RCC 7860 (cell line): ENCODE measurements at regions not wholly inside any gene's neighbourhood (a gene's known extent, or its start where the extent isn't known, plus 50 kb on each side); places are given as distances from the start of the nearest gene placed in this dataset.
"Not testable (repeated sequence)": the region's sequence is repeated elsewhere in the genome, so short reads cannot be mapped to it uniquely, and the experiment has no call there.

ENCODE experiments used
- DNase-seq: peaks from one replicate; pipeline ENCODE4 v3.0.0-alpha.2; 2015; ENCODE audit warnings: low spot score
- FAIRE-seq: peaks from 2 replicates; lab custom pipeline; 2012; peaks lifted over from hg19 to GRCh38; lab: Jason Lieb, UNC

DNA sequence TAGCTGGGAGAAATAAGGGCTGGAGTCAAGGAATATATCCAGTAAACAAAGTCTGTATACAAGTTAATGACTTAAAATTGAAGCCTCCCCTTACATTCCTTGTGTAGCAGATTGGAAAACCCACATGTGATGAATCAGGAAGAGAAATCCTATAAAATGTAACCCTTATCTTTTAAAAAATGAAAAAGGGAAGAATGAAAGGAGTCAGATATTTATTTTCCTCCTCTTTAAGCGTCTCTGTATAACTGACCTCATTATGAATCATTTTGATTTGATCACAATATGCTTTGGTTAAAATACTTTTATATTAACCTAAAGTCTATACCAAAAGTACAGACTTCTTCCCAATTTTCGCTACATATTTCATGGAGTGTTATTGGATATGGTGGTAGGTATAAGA is 316.3 kb upstream of the STAC start:
- FAIRE-seq: peak; percentile 31
- peak; percentile 28 for DNase-seq

DNA sequence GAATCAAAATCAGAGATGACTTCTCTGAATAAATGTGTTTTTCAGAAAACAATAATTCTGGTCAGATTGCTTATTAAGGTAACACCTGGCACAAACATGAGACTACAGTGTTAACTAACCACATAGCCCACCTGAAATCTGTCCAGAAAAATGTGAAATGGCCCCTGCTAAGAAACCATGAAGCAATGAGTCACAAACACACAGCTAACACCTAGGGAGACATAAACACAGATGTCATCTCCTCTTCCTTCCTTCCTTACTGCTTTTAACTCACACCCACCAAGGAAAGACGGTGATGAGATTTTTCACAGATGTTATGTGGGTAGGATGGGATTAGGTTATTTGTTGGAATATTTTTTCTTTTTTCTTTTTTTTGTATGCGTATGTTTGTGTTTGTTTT is 315.0 kb upstream of the STAC start:
- DNase-seq (peak; percentile 30), FAIRE-seq (peak; percentile 2)

DNA sequence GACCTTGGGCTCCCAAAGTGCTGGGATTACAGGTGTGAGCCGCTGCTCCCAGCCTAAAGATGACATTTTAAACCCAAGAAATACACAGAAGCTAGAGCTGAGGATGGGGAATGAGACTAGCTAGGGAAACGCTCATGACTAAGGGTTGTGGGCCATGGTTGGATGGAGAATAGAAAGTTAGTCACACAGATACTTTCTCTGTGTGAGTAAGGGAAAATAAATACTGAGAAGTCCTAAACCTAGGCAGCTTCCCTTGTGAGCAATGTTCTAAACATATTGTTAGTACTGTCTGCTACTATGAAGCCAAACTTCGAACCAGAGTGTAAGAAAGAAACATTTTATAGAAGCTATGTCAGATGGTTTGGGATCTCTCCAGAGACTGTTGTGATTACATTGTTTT is 304.8 kb upstream of the STAC start:
- FAIRE-seq: peak; percentile 88

DNA sequence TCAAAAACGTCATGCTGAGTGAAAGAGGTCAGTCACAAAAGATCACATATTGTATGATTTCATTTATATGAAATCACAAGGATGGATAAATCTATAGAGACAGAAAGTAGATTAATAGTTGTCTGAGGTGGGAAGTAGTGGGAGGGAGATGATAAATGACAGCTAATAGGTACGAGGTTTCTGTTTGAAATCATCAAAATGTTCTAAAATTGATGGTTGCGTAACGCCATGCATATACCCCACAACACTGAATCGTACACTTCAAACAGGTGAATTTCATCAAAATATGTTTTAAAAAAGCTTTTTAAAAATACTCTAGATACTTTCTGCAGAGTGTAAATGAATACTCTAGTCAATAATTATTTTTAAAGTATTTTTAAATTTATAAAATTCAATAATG is 303.0 kb upstream of the STAC start:
- peak; percentile 41 for FAIRE-seq
- DNase-seq: no peak

More for the DNA sequence above, 304.8 kb upstream of the STAC start:
- peak; percentile 66 for DNase-seq

DNA sequence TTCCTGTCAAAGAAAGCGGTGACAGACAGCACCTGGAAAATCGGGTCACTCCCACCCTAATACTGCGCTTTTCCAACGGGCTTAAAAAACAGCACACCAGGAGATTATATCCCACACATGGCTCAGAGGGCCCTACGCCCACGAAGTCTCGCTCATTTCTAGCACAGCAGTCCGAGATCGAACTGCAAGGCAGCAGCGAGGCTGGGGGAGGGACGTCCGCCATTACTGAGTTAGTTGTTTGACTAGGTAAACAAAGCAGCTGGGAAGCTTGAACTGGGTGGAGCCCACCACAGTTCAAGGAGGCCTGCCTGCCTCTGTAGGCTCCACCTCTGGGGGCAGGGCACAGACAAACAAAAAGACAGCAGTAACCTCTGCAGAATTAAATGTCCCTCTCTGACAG is 297.3 kb upstream of the STAC start:
- FAIRE-seq, DNase-seq: not testable (repeated sequence)

DNA sequence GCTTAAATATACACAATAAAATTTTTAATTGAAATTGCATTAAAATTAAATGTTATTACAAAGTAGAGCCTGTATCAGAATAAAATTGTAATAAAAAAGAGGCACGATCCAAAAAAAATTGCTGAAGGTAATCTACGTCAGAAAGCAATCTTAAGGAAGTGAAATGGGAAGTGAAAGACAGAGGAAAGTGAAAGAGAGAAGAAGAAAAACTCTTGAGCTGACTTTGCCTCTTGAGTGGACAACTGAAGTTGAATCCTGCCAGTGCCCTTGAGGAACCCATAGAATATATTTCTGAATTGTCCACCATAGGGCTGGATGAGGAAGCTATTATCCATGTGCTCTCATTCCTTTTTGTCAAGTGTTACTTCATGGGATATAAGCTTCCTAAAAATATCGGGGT is 285.1 kb upstream of the STAC start:
- DNase-seq (no peak), FAIRE-seq (no peak)

DNA sequence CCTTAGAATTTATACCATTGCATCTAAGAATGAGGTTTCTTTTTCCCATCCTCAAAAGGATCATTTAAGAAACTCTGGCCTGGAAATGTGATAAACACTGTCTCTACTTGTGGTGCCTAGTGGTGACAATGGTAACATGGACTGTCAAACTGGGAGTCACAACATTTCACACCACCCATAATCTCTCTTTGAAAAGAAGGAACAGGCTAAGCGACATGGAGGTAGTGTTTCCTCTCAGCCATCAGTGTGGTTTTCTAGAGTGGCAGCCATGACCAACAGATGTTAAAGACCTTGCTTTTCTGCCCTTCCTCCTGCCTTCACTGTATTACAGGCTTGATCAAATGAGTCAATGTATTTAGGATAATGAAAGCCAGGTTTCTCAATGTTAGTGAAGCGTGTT is 283.1 kb upstream of the STAC start:
- no peak for DNase-seq

DNA sequence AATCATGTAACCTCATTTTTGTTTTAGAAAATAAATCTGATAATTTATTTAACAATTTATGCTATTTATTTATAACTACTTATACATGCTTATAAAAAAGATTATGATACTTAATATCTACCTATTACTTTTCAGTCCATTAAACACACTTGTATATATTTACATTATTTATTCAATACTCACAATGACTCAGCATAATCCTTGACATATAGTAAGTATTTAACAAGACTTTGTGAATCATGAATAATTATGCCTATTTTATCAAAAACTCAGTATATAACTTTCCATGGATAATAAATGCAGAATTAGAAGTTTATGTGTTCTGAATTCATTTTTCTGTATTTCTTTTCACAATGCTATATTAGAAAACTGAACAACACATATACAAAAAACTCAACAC is 266.0 kb upstream of the STAC start:
- peak; percentile 45 for FAIRE-seq
- DNase-seq: no peak

More for the DNA sequence above, 283.1 kb upstream of the STAC start:
- FAIRE-seq: no peak

DNA sequence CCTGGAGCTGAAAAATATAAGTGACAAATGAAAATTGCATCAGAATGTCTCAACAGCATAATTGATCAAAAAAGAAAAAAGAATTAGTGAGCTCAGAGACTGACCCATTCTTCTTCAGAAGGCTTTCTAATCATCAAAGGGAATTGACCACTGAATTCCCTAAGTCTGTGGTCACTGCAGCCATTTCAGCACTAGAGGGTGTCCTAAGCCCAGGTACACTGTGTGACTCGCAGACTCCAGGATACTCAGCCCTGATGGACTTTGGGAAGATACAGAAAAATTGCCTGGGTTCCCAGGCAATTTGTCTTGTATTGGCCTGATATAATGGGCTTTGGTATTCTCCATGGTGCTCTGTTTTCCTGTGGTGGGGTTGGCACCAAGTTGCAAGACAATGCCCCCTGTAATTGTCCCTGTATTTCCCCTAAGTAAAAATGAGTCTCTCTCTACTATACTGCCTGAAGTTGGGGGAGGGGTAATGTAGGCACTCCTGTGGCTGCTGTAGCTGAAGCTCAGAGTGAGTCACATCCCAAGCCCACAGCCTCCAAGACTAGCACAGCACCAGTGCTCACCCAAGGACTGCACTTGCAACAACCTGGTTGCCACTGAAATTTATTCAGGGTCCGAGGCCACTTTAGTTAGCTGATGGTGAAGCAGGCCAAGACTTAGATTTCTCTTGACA is 256.0 kb upstream of the STAC start:
- FAIRE-seq: peak; percentile 82
- DNase-seq: peak; percentile 82

DNA sequence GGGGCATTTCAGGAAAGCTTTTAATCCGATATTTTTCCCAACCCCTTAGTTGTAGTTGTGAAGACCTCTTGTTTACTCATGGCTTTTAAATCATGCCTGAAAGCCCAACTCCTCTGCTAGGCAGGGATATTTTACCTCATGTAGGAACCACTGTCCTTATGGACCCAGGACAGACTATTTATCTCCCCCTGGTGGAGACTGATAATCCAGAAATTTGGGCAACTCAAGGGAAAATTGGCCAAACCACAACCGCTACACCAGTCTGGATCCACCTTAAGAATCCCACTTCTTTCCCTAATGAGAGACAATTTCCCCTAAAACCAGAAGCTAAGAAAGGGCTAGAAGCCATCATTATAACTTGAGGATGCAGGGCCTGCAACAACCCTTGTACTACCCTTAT is 248.1 kb upstream of the STAC start:
- no peak for DNase-seq
- FAIRE-seq: no peak

DNA sequence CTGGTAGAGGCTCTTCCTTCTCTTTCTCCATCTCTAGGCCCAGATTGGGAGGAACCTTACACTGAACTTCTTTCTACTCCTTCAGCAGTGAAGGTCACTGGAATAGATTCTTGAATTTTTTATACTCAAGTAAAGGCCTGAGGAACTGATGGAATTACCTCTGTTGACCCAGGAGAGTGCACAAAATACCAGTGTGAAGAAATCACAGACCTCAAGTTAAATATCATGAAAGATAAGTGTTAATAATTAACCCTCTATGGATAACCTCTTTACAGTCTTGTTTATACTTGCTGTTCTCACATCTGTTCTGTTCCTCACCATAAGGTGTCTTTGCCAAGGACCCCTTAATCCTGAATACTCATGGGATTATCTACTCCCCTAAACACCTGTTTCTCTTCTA is 244.4 kb upstream of the STAC start:
- FAIRE-seq: peak; percentile 74
- peak; percentile 53 for DNase-seq

DNA sequence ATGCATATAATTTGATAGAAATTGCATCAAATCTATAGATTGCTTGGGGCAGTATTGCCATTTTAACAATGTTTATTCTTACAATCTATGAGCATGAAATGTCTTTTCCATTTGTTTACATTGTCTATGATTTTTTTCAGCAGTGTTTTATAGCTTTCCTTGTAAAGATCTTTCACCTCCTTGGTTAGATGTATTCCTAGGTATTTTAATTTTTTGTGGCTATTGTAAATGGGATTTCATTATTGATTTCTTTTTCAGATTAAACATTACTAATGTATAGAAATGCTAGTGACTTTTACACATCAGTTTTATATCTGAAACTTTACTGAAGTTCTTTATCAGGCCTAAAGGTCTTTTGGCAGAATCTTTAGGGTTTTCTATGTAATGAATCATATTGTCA is 237.6 kb upstream of the STAC start:
- FAIRE-seq (no peak), DNase-seq (no peak)

DNA sequence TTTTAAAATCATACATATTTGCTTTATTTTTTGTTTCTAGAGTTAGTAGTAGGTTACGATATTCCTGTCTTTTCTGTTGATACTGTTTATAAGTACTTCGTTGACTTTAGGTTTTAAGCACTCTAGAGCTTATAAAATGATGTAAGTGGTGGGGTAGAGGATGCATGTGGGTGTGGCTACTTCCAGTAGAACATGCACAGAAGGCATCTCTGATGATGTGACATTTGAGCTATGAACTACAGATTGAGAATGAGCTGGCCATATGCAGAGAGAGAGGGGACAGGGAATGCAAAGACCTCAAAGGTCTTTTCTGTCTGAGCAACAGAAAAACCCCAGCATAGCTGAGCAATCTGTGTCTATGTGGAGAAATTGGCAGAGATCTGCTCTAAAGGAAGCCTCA is 233.9 kb upstream of the STAC start:
- no peak for DNase-seq
- no peak for FAIRE-seq

DNA sequence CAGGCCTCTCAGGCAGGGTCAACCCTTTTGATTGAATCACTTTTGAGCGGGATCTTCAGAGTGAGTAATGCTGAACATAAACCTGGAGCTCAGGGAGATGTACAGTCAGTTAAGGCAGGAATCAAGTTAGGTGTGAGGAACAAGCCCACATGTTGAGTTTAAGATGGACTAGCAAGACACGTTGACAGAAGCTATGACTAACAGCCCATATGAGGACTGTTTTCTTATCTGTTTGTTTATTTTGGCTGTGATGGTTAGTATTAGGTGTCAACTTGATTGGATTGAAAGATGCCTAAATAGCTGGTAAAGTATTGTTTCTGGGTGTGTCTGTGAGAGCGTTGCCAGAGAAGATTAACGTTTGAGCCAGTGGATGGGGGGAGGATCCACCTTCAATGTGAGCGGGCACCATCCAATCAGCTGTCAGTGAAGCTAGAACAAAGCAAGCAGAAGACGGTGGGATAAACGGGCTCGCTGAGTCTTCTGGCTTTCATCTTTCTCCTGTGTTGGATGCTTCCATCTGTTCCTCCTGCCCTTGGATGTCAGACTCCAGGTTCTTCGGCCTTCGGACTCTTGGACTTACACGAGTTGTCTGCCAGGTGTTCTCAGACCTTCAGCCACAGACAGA is 232.3 kb upstream of the STAC start:
- no peak for DNase-seq
- FAIRE-seq: no peak

DNA sequence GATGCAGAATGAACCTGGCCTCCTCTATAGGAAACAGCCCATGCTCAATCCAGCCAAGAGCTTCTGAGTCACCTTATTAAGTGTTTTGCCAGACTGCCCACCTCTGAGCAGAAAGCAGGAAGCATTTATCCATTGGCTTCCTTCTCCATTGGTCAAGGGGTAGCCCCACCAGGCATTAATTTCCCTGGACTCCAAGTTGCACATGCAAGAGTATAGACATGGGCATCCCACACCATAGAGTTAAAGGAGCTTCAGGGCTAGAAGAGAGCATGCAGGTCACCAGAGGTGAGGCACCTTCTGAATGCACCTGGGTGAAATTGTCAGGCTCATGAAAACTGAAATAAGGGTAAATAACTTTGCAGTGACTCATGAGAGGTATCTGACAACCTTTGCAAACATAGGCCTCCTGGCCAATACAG is 230.8 kb upstream of the STAC start:
- FAIRE-seq: no peak

DNA sequence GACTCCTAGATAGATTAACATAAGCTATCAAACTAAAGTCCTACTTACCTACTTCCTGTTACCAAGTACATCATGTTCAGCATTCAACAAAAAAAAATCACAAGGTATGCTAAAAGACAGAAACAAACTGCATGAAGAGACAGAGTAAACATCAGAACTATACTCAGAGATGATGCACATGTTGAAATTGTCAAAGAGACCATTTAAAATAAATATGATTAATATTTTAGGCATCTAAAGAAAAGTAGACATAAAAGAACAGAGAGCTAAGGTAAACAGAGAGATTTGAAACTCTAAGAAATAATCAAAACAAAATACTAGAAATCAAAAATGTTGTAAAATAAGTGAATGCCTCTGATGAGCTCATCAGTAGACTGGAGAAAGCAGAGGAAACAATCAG is 224.8 kb upstream of the STAC start:
- FAIRE-seq: no peak
- DNase-seq: no peak

More for the DNA sequence above, 230.8 kb upstream of the STAC start:
- no peak for DNase-seq

DNA sequence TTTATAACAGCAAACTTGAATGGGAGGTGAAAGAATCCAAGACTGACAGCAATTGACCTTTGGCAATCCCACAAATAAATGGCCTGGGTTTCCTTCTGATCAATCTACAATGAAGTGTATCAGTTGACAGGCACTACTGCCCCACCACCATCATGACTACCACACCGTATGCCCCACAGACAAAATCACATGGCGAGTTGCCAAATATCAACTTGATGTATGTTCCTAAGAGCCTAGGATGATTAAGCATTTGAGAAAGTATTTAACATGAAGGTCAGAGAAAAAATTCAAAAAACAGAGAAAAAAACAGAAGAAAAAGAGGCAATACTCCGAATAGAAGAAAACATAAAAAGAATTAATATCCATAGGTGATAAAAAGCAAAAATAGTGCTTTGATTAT is 215.9 kb upstream of the STAC start:
- no peak for DNase-seq
- FAIRE-seq: no peak

DNA sequence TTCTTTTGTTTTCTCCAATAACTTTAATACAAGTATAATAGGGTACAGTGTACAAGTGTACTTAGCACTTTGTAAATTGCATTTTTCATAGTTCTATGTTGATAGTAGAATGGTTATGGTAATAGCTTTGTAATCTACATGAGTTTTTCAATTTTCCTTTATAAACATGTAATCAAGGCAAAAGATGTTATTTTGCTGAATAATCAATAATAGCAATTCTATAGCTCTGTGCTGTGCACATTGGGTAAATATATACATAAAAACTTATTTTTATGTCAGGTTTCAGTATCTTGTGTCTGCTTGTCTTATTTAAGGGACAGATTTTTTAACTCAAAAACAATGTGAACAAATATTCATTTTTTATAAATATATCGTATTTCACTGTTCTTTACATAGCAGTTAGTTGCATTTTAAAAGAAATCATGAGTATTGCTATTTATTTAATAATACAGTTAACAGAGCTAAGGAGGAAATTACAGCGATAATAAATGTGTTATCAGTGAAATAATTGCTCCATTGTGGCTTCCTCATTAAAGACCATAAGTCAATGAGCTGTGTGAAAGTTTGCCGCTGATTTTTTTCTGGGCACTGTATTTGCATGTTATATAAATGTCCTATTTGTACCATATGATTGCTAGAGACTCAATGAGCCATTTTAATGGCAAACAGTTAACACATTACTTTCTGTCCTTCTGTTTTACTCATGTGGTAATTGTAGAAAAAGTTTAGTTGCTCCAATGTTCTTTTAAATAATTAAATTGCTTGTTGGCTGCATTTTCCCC is 214.6 kb upstream of the STAC start:
- FAIRE-seq: peak; percentile 4
- DNase-seq: no peak

DNA sequence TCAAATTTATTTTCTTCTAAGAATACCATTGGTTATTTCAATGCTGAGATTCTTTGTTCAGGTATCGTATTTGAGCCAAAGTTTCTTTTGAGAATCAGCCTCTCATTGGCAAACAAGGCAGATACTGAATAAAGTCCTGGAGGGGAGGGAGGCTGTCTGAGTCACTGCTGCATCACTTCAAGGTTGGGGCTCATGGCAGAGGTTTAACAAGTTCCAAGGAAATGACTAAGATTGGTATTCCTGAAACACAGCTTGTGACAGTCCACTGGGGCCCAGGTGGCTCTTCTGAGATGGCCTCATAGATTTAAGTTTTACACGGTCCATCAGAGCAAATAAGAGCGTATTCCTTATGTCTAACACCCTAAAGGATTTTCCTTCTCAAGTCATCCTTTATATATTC is 213.8 kb upstream of the STAC start:
- FAIRE-seq (peak; percentile 97), DNase-seq (peak; percentile 89)

DNA sequence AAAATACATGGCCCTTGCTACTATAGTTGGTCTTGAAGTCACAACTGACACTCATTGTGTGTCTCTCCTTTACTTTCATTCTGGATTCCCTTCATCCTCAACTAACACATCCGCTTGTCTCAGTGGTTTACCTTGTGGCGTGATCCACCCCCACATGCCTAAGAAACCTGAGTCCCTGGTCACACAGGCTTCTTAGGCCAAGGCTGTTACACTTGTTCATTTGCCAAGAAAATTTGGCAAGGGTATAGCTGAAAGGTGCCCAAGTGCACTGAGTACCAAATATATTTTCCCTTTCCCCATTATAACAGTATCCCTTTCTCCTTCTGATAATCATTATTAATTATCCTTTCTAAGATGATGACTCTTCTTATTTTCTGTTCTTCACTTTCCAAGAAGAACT is 207.6 kb upstream of the STAC start:
- DNase-seq: no peak
- no peak for FAIRE-seq

DNA sequence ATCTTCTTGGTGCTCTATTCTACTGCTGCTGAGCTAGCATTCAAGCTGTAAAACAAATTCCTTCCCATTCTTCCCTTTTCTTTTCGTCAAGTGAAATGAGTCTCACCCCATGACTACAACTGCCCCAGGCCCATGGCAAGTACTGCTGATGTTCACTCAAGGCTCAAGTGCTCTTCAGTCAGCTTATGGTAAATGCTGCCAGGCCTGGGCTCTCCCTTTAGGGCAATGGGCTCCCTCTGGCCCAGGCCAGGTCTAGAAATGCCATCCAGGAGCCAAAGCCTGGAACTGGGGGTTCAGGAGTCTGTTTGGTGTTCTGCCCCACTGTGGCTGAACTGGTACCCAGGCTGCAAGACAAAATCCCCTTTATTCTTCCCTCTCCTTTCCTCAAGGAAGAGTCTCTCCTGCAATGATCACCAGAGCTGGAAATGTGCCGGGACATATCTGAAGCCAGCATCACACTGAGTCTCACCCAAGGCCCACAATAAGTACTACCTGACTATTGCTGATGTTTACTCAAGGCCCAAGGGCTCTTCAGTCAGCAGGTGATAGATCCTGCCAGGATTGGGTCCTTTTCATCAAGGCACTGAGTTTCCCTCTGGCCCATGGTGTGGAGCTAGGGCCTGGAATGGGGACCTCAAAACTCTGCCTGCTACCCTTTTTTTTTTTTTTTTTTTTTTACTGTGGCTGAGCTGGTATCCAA is 205.0 kb upstream of the STAC start:
- DNase-seq: no peak
- no peak for FAIRE-seq
